NCI-H1105 treated with DMSO at 0.1 percent for 48 hours (cell line): ENCODE measurements at regions not wholly inside any gene's neighbourhood (a gene's known extent, or its start where the extent isn't known, plus 50 kb on each side); places are given as distances from the start of the nearest gene placed in this dataset.
A peak's percentile ranks its signal among the peaks of the same experiment; 100 is the strongest.

Experiments
- DNase-seq: peaks from one replicate; lab custom pipeline; 2025; lab: John Stamatoyannopoulos, UW

DNA sequence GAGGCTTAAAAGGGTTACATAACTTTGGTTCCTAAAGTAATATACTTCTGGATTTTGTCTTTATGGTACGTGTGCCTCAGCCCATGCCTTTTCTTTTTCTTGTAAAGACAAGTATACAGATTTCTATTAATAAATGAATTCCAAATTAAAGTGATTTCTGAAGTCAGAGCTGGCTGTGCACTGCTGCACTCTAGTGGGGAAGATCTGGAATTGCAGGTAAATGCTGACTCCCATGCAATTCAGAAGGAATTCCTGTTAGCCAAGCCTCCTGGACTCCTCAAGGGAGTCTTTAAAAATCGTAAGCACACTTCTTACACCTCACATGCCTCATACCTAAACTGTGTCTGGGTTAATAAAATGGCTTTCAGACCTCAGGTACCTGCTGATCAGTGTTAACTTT is 118.4 kb upstream of the SLC7A1 start:
- no peak for DNase-seq

DNA sequence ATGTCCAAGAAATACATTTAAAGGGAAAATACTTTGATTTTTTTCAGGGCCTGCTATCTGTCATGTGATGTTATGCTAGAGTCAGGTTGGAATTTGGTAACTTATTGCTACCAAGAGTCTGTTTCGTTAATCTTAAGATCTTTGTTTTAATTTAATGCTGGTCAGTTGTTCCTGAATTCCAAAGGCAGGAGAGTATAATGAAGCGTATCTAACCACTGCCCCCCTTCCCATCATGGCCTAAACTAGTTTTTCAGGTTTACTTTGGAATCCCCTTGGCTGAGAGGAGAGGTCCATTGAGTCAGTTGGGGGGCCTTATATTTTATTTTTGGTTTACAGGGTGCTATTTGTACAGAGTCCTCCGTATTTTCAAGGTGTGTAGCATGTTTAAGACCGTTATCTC is 116.3 kb upstream of the SLC7A1 start:
- DNase-seq = no peak

DNA sequence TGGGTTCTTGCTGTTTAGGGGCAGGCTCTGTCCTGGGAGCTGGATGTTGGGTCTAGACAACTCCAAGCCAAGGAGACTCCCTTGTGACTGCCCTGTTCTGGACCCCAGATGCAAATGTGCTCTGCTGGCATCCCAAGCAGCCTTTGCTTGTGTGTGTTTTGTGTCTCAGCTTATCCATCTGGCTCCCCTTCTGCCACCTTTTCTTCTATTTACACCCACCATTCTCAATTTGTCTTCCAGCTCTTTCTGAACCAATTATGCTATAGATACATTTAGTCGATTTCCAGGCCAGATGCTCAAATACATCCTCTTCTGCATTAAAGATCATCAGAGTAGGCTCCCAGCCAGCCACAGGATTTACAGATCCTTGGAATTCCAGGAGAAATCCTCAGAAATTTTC is 115.0 kb upstream of the SLC7A1 start:
- DNase-seq = no peak

DNA sequence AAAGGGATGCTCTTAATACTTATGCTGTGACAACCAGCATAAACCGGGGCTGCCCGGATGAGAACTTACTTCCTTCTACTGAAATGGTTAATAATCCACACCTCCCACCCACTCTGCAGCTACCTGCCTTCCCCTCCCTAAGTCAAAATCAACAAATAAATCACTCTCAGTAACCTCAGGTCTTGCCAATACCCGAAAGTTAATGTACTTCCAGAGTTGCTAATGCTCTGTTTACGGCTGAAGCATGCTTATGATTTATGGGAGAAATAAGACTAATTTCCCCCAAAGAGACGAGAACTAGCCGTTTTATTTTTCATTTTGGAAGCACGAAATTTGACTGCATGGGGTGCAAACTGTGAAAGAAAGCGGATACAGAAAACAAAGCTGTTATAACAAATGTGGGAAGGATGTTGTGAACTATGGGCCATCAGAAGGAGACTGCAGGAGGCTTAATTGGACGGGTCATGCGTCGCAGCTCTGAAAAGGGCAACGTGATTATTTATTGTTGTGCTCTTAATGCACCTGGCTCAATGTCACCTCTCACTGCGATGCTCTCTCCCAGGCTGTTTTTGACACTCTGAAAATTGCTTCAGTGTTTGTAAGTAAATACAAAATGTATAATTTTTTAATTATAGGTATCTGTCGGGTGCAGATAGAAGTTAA is 114.0 kb upstream of the SLC7A1 start:
- DNase-seq = peak; percentile 35

GRCh38 chr13:29707876-29708543 is 112.5 kb upstream of the SLC7A1 start:
- DNase-seq = no peak

DNA sequence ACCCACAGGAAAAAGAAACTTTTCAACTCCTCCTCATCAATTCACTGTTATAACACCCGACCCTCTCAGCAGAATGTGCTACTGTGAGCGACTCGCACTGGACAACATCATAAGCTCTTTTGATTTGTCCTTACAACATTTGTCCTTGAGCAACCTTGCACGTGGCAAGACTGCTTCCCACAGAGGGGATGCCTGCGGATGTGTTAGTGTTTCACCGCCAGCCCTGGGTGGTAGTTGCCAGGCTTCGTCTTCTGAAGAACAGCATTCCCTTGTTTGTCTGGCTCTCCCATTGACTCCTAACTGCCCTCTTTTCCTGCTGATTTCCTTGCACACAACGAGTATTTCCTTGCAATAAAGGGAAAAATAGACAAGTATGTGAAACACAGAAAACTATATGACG is 111.4 kb upstream of the SLC7A1 start:
- no peak for DNase-seq

DNA sequence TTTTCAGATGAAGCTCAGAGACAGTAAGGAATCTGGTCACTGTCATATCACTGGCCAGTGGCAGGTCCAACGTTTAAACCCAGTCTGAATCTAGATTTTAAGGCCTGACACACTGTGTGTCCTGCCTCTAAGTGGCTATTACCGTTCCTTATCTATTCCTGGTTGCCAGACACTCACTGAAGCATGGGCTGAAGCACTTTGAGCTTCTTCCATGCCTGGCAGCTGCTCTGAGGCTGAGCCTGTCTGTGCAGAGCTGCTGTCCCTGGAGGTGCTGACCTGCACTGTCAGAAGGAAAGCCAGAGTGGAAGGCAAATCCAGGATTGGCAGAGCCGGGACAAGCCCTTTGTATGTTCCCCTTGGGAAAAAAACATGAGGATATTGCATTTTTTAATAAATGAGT is 109.2 kb upstream of the SLC7A1 start:
- DNase-seq = no peak

DNA sequence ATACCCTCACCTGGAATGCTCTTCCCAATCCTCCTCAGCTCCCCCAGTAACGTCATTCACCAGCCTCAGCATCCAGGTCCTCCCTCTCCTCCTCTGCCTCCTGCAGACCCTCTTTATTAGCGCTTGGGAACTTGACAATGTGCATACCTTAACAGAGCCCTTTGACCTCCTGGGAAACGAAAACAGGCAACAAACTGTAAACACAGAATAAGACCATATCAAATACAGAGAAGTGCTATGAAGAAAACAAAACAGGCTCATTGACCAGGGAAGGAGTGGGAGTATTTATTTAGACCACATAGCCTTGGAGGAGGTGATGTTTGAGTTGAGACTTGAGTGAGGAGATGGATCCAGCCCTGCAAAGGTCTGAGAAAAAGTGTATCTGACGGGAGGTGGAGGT is 107.9 kb upstream of the SLC7A1 start:
- DNase-seq = no peak

DNA sequence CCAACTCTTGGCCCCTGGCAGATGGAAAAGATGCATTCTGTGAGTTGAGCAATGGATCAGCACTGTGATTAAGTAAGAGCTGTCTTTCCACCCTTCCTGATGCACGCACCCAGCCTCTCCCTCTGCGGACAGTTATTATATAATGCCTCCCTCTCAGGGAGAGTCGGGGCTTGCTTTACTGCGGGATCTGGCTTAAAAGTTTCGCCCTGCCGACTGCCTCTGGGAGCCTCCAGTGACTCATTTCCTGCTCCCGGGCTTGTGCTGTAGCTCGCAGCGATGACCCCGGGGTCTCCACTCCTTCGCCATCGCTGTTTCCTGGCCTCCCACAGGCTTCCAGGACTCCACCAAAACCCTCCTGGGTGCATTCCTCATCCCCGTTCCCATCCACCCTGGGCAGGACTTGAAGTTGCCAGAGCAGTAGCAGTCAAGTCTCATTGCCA is 107.4 kb upstream of the SLC7A1 start:
- no peak for DNase-seq

- no peak for DNase-seq
These were observed 102.6 kb upstream of the SLC7A1 start for GRCh38 chr13:29698106-29698505.

GRCh38 chr13:29696606-29697005 is 101.1 kb upstream of the SLC7A1 start:
- DNase-seq = no peak

GRCh38 chr13:29693275-29693945 is 97.9 kb upstream of the SLC7A1 start:
- no peak for DNase-seq

DNA sequence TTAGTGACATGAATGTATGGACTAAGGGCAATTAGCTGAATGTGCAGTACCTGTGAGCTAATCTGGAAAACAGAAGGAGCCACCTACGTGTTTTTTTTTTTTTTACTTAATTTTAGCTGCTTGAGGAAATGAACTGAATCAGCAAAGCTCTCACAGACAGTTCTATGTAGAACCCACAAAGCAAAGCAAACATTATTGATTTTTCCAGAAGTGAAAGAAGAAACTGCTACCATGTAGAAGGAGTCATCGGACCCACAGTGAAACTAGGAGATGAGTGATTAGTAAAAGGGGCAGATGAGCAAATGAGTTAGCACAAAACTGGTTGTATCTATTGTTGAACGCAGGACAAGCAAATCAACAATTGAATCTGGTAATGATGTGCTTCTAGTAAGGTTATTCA is 94.1 kb upstream of the SLC7A1 start:
- no peak for DNase-seq

GRCh38 chr13:29688193-29688592 is 92.7 kb upstream of the SLC7A1 start:
- no peak for DNase-seq

GRCh38 chr13:29684441-29684840 is 89.0 kb upstream of the SLC7A1 start:
- no peak for DNase-seq

GRCh38 chr13:29683041-29683440 is 87.6 kb upstream of the SLC7A1 start:
- DNase-seq = no peak

GRCh38 chr13:29681864-29682263 is 86.4 kb upstream of the SLC7A1 start:
- DNase-seq = no peak

- no peak for DNase-seq
These were observed 84.0 kb upstream of the SLC7A1 start for GRCh38 chr13:29679396-29680053.

DNA sequence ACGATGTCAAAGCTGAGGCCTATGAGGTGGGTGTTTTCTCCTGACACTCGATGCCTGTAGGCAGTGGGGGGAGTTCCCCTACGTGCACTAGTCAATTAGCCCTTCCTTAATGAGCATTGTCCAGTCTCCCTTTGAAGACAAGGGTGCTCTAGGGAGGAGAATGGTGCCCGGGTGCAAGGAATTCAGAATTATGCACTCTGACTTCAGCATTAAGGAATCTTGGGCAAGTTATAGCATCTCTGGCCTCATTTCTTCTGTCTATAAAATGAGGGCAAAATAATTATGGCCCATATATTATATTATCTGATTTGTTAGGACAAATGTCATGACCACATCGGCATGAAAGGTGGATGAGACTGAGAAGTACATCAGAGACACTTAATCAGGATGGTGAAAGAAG is 82.1 kb upstream of the SLC7A1 start:
- no peak for DNase-seq

- DNase-seq = no peak
These were observed 81.5 kb upstream of the SLC7A1 start for GRCh38 chr13:29676941-29677452.

GRCh38 chr13:29676535-29676934 is 81.0 kb upstream of the SLC7A1 start:
- DNase-seq = no peak

DNA sequence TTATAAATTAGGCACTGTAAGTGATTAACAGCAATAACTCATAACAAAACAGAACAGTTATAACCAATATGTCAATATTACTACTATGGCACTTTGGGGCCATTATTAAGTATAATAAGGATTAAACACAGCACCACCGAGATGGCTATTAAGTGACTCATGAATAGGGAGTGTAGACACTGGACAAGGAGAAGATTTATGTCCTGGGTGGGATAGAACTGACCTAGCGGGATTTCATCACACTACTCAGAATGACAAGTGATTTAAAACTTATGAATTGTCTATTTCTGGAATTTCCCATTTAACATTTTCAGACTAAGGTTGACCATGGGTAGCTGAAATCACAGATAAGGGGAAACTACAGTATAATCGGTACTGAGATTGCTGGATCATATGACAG is 79.0 kb upstream of the SLC7A1 start:
- DNase-seq = no peak

GRCh38 chr13:29664591-29664990 is 69.1 kb upstream of the SLC7A1 start:
- no peak for DNase-seq
